GM18499 (cell line): ENCODE measurements at regions not wholly inside any gene's neighbourhood (a gene's known extent, or its start where the extent isn't known, plus 50 kb on each side); places are given as distances from the start of the nearest gene placed in this dataset.
"Not testable (repeated sequence)": the region's sequence is repeated elsewhere in the genome, so short reads cannot be mapped to it uniquely, and the experiment has no call there.

Experiments
- ATAC-seq: cut with Tn5 transposase; IDR thresholded peaks from one replicate; pipeline ENCODE4 v1.9.1; 2021; ENCODE audit warnings: moderate number of reproducible peaks; ENCODE audit not compliant: insufficient read depth, unreplicated experiment

- ATAC-seq: no peak
Observed at GRCh38 chr10:121392657-121393056, 205.6 kb downstream of the FGFR2 start.

DNA sequence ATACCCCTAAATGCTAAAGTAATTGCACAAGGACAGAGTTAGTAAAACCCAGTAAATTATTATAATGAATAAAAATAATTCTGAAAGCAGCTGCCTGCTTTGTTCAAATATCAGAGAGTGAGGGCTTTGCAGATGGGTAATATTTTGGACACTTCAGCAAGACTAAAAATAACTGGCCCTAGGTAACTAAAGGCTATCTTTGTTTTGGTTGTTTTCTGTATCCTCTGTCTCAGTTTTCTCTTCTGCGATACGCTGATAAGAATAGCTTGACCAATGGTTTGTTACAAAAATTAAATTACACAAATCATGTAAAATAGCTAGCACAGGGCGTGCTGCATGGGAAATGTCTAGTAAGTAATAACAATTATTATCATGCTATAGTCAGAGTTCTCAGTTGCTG lies 204.7 kb downstream of the FGFR2 start:
- no peak for ATAC-seq

DNA sequence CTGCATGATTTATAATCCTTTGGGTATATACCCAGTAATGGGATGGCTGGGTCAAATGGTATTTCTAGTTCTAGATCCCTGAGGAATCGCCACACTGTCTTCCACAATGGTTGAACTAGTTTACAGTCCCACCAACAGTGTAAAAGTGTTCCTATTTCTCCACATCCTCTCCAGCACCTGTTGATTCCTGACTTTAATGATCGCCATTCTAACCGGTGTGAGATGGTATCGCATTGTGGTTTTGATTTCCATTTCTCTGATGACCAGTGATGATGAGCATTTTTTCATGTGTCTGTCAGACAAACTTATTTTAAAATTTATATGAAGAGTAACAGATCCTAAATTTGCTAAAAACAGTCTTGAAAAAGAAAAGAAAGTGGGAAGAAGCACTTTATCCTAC lies 197.7 kb downstream of the FGFR2 start:
- ATAC-seq: not testable (repeated sequence)

DNA sequence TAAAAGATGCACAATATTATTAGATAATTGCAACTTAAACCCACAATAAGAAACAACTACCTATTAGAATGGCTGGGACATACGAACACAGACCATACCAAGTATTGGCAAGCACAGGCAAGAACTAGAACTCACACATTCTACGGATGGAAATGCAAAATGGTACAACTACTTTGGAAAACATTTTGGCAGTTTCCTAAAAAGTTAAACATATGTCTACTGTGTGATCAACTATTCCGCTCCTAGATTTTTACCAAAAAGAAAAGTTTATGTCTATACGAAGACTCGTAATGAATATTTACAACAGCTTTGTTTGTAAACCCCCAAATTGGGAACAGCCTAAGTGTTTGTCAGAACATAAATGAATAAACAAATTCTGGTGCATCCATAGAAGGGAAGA lies 194.7 kb downstream of the FGFR2 start:
- no peak for ATAC-seq

DNA sequence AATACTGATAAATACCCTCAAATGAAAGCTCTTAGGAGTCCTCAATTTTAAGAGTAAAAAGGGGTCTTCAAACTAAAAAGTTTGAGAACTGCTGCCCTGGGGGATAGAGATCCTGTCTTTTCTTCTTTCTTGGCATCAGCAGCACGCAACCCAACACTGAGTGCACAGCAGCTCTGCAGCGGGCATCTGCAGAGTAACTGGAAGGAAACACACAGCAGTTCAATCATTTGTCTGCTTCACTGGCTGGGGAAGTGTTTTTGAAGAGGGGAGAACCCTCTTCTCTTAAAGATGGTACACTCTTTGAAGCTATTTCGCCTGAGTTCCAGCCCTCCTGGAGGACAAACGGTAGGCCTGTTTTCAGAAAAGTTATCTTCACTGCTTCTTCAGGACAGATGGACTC lies 193.6 kb downstream of the FGFR2 start:
- no peak for ATAC-seq

DNA sequence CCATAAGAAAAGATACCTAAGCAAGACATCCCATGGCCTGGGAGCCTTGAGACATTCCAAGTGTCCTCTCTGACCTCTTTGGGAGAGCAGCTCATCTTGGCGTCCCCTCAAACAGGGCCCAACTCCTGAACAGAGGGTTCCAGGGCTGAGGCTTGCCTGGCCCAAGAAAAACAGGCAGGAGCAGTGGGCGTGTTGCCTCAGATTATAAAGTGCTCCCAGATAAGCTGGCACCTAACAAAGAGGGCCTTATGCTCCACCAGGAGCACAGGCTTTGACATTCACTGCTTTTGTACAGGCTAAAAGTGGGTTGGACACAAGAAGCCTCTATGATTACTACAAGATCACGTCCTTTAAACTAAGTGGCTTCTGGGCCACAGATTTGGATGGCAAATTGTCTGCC lies 193.1 kb downstream of the FGFR2 start:
- no peak for ATAC-seq

DNA sequence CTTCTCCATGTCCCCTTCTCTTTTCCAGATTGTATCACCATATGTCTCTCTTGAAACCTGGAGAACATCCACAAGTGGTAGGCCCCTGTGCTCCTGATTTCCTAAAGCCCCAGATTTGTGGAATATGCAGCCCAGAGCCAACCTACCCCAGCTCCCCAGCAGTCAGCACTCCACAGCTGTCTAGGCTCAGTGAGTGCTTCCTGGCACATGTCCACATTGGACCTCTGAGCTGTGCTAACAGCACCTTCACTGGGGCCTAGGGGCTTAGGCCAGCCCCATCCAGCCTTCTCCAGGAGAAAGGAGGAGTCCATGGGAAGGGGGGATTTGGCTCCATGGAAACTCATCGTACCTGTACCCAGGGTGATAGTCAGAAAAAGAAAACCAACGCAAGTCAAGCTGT lies 192.7 kb downstream of the FGFR2 start:
- no peak for ATAC-seq

- ATAC-seq: no peak
Observed at GRCh38 chr10:121405953-121406352, 192.3 kb downstream of the FGFR2 start.

- no peak for ATAC-seq
Observed at GRCh38 chr10:121406823-121407545, 191.3 kb downstream of the FGFR2 start.

DNA sequence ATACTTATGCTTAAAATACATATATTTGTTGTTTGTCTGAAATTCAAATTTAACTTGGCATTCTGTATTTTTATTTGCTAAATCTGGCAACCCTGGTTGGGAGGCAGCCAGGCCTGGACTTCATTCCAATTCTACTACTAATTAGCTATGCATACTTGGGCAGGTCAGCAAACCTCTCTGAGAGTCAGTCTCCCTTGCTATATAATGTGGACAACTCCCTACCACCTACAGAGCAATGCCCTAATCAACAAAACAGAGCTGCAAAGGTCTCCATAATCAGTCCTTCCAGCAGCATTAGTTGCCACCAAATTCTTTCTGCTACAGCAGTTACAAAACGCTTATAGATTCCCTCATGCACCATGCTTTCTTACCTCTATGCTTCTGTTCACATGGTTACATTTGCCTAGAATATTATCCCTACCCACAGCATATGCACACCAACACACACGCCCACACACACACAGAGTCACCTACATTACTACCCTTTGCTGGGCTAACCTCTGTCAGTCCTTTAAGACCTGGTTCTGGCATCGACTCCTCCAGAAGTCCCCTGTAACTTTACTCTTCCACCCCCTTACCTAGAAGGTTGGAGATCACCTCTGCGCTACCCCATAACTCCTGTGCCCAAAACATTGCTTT lies 188.7 kb downstream of the FGFR2 start:
- ATAC-seq: no peak

DNA sequence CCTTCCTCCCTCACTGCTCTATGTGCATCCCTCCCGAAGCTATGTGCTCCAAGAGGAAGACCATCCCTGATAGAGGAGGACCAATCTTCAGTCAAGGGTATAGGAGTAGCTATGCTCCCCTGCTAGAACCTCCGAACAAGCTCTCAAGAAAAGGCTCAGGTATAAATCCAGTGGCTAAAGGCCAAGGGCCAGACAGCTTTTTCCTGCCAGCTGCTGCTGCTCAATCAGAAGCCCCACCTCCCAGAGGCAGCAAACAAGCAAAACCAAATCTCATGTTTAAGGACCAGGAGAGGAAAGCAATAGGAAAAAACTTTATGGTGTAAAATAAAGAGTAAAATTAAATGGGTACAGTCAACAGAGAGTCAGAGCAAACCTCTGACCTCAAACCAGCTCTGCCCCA lies 187.2 kb downstream of the FGFR2 start:
- no peak for ATAC-seq

- no peak for ATAC-seq
Observed at GRCh38 chr10:121413951-121414350, 184.3 kb downstream of the FGFR2 start.

DNA sequence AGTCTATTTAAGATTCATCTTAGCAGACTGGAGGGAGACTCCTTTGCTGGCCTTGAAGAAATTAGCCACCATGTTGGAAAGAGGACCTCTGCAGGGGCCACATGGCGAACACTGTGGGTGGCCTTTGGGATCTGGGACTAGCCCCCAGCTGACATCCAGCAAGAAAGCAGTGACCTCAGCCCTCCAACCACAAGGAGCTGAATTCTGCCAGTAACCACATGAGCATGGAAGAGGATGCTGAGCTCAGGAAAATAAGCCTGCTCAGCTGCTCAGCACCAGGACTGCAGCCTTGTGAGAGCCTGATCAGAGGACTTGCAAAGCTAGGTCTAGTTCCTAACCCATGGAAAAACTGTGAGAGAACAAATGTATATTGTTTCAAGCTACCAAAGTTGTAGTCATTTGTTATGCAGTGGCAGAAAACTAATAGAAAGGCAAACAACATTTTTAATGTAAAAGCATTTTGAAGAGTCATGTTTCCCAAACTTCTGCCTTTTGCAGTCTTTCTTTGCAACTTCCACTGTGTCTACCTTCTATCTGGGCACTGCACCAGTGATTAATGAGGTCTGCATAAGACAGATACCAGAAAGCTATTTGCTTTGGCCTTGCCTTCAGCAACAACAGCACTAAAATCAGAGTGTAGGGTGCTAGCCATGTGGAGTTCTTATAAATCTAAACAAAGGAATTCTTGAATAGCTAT lies 183.7 kb downstream of the FGFR2 start:
- ATAC-seq: no peak

DNA sequence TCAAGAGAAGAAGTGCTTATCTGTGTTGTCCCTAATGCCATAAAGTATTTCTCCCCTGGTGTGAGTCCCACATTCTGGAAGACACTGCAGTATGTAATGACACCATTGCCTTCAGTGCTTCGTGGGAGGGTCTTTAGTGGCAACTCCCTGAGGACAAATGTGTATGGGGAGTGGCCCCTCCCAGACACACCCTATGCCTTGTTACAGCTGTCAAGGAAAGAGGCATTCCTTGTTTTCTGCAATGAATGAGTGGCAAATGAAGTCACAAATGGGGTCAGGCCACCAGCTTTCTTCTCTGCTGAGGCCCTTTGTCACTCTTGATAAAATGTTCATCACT lies 183.2 kb downstream of the FGFR2 start:
- ATAC-seq: no peak

DNA sequence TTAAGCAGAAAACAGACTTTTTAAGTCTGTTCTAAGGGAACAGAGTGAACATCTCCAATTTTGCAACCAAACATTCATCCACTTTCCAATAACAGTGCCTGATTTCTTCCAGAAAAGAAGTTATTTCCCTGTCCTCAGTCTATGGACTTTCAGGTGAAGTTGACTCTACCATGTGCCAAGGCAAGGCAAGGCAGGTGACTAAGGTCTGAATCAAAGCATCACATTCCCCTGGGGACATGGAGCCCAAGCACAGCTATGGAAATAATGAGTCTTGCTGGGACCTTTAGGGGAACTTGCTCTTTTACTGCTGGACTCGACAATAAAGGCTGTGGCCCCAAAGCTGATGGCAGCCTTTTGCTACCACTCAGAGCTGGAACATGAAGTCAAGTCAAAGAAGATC lies 182.2 kb downstream of the FGFR2 start:
- ATAC-seq: no peak

DNA sequence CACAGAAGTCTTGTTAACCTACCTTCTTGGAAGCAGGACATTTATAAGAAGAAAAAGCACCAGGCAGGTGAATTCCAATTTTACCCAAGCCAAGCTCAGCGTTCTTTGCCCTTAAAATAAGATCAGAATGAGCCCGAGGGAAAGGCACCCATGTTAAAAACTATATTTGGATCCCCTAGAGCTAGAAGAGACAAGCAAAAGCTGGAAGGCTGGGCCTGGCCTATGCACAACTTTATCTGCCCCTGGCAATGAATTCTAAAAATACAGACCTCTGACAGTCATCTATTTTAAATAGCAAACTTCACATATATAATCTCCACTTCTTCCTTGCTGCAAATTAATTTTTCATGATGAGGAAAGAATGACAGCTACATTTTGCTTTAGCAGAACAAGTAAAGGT lies 180.9 kb downstream of the FGFR2 start:
- no peak for ATAC-seq

- ATAC-seq: no peak
Observed at GRCh38 chr10:121418126-121418777, 180.0 kb downstream of the FGFR2 start.

DNA sequence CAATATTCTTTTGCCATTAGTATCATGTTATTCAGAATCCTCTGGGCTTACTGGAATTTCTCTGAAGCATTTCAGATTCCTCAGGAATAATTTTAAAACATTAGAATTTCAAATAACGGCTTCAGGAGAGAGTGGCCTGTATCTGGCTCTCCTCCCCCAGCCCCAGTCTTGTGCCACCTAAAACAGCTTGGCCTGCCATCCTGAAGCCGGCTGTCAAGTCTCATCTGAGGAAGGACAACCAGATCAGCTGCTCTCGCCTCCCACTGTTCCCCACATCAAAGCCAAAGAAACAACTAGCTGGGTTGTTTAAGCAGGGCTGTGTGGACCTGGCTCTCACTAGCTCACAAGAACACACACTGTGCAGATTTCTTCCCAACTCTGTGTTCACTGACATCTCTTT lies 178.2 kb downstream of the FGFR2 start:
- ATAC-seq: no peak

- no peak for ATAC-seq
Observed at GRCh38 chr10:121422096-121422495, 176.1 kb downstream of the FGFR2 start.

DNA sequence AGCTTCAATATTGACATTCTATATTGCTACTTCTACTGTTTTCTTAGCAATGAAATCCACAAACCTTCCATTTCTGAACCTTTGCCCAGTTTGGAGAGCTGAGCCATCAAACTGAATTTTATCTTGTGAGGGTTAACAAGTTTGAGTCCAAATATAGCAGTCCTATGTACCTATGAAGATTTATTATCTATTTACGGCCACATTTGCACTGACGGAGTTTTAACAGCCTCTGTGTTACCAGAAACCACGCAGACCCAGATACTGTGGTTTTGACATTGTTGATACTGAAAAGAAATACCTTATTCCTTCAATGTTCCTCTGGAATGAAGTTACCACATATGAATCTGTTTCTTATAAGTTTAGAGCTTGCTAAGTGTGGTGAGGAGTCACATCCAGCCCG lies 172.6 kb downstream of the FGFR2 start:
- ATAC-seq: no peak

DNA sequence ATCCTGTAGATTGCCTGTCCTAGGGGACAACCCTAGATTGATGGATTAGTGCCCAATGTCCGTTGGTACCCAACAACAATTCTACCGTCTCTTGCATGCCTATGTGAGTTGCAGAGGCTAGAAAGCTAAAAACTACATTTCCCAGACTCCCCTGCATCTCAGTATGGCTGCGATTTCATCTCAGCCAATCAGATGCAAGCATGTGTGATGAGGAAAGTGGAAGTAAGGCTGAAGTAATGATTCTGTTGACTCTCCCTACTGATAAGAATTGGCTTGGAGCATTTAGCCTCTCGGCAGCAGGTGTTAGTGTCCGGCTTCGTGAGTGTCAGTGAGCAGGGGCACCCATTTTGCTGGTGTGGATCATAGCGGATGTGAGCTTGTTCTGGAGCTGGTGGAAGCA lies 171.9 kb downstream of the FGFR2 start:
- ATAC-seq: no peak
